A673 (cell line): ENCODE measurements at regions not wholly inside any gene's neighbourhood (a gene's known extent, or its start where the extent isn't known, plus 50 kb on each side); places are given as distances from the start of the nearest gene placed in this dataset.

Source experiments
- BruUV-seq: library from RNA; stranded (reverse); fragments of 400-500 nt; replicated peaks from 2 replicates; lab custom pipeline; 2021; lab: Mats Ljungman, UMichigan
- CTCF ChIA-PET: fragments of 300-600 bp; sonication (Branson Sonifier 250); formaldehyde crosslinking; loops from one replicate; lab custom pipeline; 2022; ENCODE audit warnings: antibody characterized with exemption; lab: Charles Lee
- POLR2A ChIA-PET: fragments of 300-600 bp; sonication (Branson Sonifier 250); formaldehyde crosslinking; loops from one replicate; lab custom pipeline; 2022; ENCODE audit warnings: antibody characterized with exemption; ENCODE audit not compliant: low non-redundant PET; lab: Charles Lee
- DNase-seq: peaks from one replicate; pipeline ENCODE4 v3.0.0-alpha.2; 2015; ENCODE audit warnings: low spot score
- H3K27ac ChIP-seq: fragments of 200-600 bp; sonication (generic); 2 replicates; pipeline ENCODE4 v1.5.1; 2016; ENCODE audit warnings: mixed run types, low read depth, mild to moderate bottlenecking, mixed read lengths, antibody characterized with exemption, low read length; ENCODE audit not compliant: poor library complexity, severe bottlenecking
- H3K27me3 ChIP-seq: fragments of 200-600 bp; sonication (generic); replicated peaks from 2 replicates; pipeline ENCODE4 v1.6.1; 2017; ENCODE audit warnings: mixed run types, low read depth, mild to moderate bottlenecking, mixed read lengths, antibody characterized with exemption, low read length; ENCODE audit not compliant: insufficient read depth, poor library complexity
- H3K36me3 ChIP-seq: fragments of 200-600 bp; sonication (generic); 2 replicates; pipeline ENCODE4 v1.6.1; 2016; ENCODE audit warnings: mixed run types, mild to moderate bottlenecking, mixed read lengths, antibody characterized with exemption, low read length; ENCODE audit not compliant: insufficient read depth, poor library complexity, severe bottlenecking
- H3K4me1 ChIP-seq: fragments of 200-600 bp; sonication (generic); 2 replicates; pipeline ENCODE4 v1.6.1; 2017; ENCODE audit warnings: mixed run types, mild to moderate bottlenecking, mixed read lengths, antibody characterized with exemption, low read length; ENCODE audit not compliant: insufficient read depth, poor library complexity, severe bottlenecking
- H3K4me3 ChIP-seq: fragments of 200-600 bp; sonication (generic); 2 replicates; pipeline ENCODE4 v1.5.1; 2016; ENCODE audit warnings: low read depth, mixed run types, mild to moderate bottlenecking, mixed read lengths, low read length; ENCODE audit not compliant: poor library complexity, severe bottlenecking
- H3K9me3 ChIP-seq: fragments of 200-600 bp; sonication (generic); 2 replicates; pipeline ENCODE4 v1.6.1; 2016; ENCODE audit warnings: mixed run types, low read depth, mild to moderate bottlenecking, mixed read lengths, antibody characterized with exemption, low read length; ENCODE audit not compliant: poor library complexity, severe bottlenecking
- EZH2 ChIP-seq: fragments of 200-600 bp; sonication (generic); IDR thresholded peaks from 2 replicates; pipeline ENCODE4 v1.6.1; 2017; ENCODE audit warnings: borderline replicate concordance, low read depth, mild to moderate bottlenecking, mixed read lengths, antibody characterized with exemption, low read length; ENCODE audit not compliant: poor library complexity, severe bottlenecking
- intact Hi-C: fragments of 100-400 bp; cut with micrococcal nuclease; formaldehyde crosslinking; loops from one replicate; pipeline ENCODE4 v1.10.0; 2022; ENCODE audit not compliant: unreplicated experiment
- TF ChIP-seq, protein P1 (sequence below): fragments of 300-800, 200-600 bp; sonication (generic); conservative IDR thresholded peaks from 2 replicates; pipeline ENCODE4 v1.5.1; 2017; ENCODE audit warnings: low read depth, mild to moderate bottlenecking, antibody characterized with exemption, low read length, moderate library complexity, mixed read lengths

DNA sequence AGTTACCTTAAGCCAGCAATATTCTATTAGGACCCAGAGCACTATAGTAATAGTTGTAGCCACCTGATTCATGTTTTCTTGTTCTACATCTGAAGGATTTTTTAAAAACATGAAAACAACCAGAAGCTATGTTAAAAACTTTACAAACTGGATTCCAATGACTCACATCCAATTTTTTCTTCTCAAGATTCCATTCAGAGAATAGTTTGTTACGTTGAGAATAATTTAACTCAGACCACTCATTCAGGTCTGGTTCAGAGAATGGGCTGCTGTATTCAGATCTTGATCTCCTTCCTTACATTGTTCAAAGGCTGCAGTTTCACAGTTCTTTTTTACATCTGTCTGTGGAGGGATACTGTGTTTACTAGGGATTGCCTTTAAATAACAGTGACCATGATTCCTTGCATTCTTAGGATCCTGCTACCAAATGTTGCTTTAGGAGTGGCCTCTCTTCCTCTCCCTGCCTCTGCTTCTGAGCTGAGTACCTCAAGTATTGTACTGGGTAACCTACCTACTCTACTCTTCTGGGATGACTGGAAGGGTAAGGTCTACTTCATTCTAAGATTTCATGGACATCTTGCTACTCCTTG, 448.0 kb upstream of the FBXO33 start:
- intact Hi-C loops: no loop called here
- BruUV-seq: no TSS peak

GRCh38 chr14:39877577-39878190, 445.5 kb upstream of the FBXO33 start:
- no peaks in the 10 kb centered on the region for H3K9me3 ChIP-seq
- no peak overlapping the region for H3K27ac ChIP-seq
- H3K4me1 ChIP-seq: no peaks in the 10 kb centered on the region
- H3K4me3 ChIP-seq: no peak overlapping the region
- DNase-seq: no peak
- no TSS peak for BruUV-seq
- no peaks in the 10 kb centered on the region for H3K36me3 ChIP-seq
- ChIA-PET CTCF (no interaction called here), POLR2A (no interaction called here)
- no peaks in the 10 kb centered on the region for H3K27me3 ChIP-seq
- no peak for TF ChIP-seq EZH2
- TF ChIP-seq, protein P1, sequence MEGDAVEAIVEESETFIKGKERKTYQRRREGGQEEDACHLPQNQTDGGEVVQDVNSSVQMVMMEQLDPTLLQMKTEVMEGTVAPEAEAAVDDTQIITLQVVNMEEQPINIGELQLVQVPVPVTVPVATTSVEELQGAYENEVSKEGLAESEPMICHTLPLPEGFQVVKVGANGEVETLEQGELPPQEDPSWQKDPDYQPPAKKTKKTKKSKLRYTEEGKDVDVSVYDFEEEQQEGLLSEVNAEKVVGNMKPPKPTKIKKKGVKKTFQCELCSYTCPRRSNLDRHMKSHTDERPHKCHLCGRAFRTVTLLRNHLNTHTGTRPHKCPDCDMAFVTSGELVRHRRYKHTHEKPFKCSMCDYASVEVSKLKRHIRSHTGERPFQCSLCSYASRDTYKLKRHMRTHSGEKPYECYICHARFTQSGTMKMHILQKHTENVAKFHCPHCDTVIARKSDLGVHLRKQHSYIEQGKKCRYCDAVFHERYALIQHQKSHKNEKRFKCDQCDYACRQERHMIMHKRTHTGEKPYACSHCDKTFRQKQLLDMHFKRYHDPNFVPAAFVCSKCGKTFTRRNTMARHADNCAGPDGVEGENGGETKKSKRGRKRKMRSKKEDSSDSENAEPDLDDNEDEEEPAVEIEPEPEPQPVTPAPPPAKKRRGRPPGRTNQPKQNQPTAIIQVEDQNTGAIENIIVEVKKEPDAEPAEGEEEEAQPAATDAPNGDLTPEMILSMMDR: no peak
- intact Hi-C loops: no loop called here

More for the DNA sequence above, 448.0 kb upstream of the FBXO33 start:
- H3K27me3 ChIP-seq: no peaks in the 10 kb centered on the region
- POLR2A ChIA-PET: no interaction called here
- H3K9me3 ChIP-seq: no peaks in the 10 kb centered on the region
- H3K4me1 ChIP-seq: no peaks in the 10 kb centered on the region
- no peaks in the 10 kb centered on the region for H3K36me3 ChIP-seq
- no peak for TF ChIP-seq EZH2
- TF ChIP-seq, protein P1: no peak
- CTCF ChIA-PET: no interaction called here
- no peak for DNase-seq
- no peak overlapping the region for H3K27ac ChIP-seq
- H3K4me3 ChIP-seq: no peak overlapping the region

GRCh38 chr14:39876916-39877315, 444.7 kb upstream of the FBXO33 start:
- no peaks in the 10 kb centered on the region for H3K36me3 ChIP-seq
- H3K27ac ChIP-seq: no peak overlapping the region
- no peaks in the 10 kb centered on the region for H3K4me1 ChIP-seq
- ChIA-PET CTCF (no interaction called here), POLR2A (no interaction called here)
- BruUV-seq: no TSS peak
- no peak overlapping the region for H3K4me3 ChIP-seq
- no peak for DNase-seq
- TF ChIP-seq, protein P1: no peak
- TF ChIP-seq EZH2: no peak
- H3K27me3 ChIP-seq: no peaks in the 10 kb centered on the region
- no peaks in the 10 kb centered on the region for H3K9me3 ChIP-seq
- intact Hi-C loops: no loop called here
